ENCODE measurements at regions not wholly inside any gene's neighbourhood (a gene's known extent, or its start where the extent isn't known, plus 50 kb on each side); places are given as distances from the start of the nearest gene placed in this dataset.

- no peak for DNase-seq
Measured at GRCh38 chr9:105928416-105928815, 234.1 kb downstream of the TMEM38B start.

- DNase-seq, result no peak
Measured at GRCh38 chr9:105930011-105930627, 235.8 kb downstream of the TMEM38B start.

- DNase-seq, result no peak
Measured at GRCh38 chr9:105932276-105932675, 237.9 kb downstream of the TMEM38B start.

GRCh38 chr9:105950448-105950847 lies 256.1 kb downstream of the TMEM38B start:
- no peak for DNase-seq

- DNase-seq, result no peak
Measured at GRCh38 chr9:105950894-105951293, 256.6 kb downstream of the TMEM38B start.

- no peak for DNase-seq
Measured at GRCh38 chr9:105954517-105954916, 260.2 kb downstream of the TMEM38B start.

- DNase-seq, result no peak
Measured at GRCh38 chr9:105957830-105958229, 263.5 kb downstream of the TMEM38B start.

GRCh38 chr9:105958587-105958986 lies 264.2 kb downstream of the TMEM38B start:
- DNase-seq, result no peak

GRCh38 chr9:105959531-105959930 lies 265.2 kb downstream of the TMEM38B start:
- DNase-seq, result no peak

- no peak for DNase-seq
Measured at GRCh38 chr9:105963343-105964099, 269.2 kb downstream of the TMEM38B start.

GRCh38 chr9:105964156-105964555 lies 269.8 kb downstream of the TMEM38B start:
- no peak for DNase-seq

- DNase-seq, result no peak
Measured at GRCh38 chr9:105966834-105967233, 272.5 kb downstream of the TMEM38B start.

GRCh38 chr9:105967248-105967647 lies 272.9 kb downstream of the TMEM38B start:
- DNase-seq, result no peak

- DNase-seq, result no peak
Measured at GRCh38 chr9:105967797-105968196, 273.5 kb downstream of the TMEM38B start.

- DNase-seq, result no peak
Measured at GRCh38 chr9:105968811-105969466, 274.6 kb downstream of the TMEM38B start.

- DNase-seq, result no peak
Measured at GRCh38 chr9:105969636-105970035, 275.3 kb downstream of the TMEM38B start.

- no peak for DNase-seq
Measured at GRCh38 chr9:105971986-105972385, 277.6 kb downstream of the TMEM38B start.

GRCh38 chr9:105972466-105973204 lies 278.3 kb downstream of the TMEM38B start:
- DNase-seq, result no peak

- DNase-seq, result no peak
Measured at GRCh38 chr9:105973951-105974351, 279.6 kb downstream of the TMEM38B start.

GRCh38 chr9:105975886-105976645 lies 281.7 kb downstream of the TMEM38B start:
- no peak for DNase-seq

- no peak for DNase-seq
Measured at GRCh38 chr9:105978336-105978735, 284.0 kb downstream of the TMEM38B start.

GRCh38 chr9:105978826-105979225 lies 284.5 kb downstream of the TMEM38B start:
- DNase-seq, result no peak

- no peak for DNase-seq
Measured at GRCh38 chr9:105979290-105979689, 284.9 kb downstream of the TMEM38B start.
